D721Med (cell line): ENCODE measurements at regions not wholly inside any gene's neighbourhood (a gene's known extent, or its start where the extent isn't known, plus 50 kb on each side); places are given as distances from the start of the nearest gene placed in this dataset.
A peak's percentile ranks its signal among the peaks of the same experiment; 100 is the strongest.
"Not testable (repeated sequence)": the region's sequence is repeated elsewhere in the genome, so short reads cannot be mapped to it uniquely, and the experiment has no call there.

ENCODE experiments used
- DNase-seq: peaks from one replicate; pipeline ENCODE4 v3.0.0; 2011; ENCODE audit warnings: low spot score; ENCODE audit not compliant: insufficient read length
- FAIRE-seq: peaks from 2 replicates; lab custom pipeline; 2011; peaks lifted over from hg19 to GRCh38; lab: Jason Lieb, UNC
- CTCF ChIP-seq: IDR thresholded peaks from 2 replicates; pipeline ENCODE4 v1.5.1; 2012; ENCODE audit warnings: mild to moderate bottlenecking, control low read depth; ENCODE audit not compliant: insufficient read depth; ENCODE audit errors: missing control alignments

GRCh38 chr18:66046032-66046602, 295.3 kb downstream of the CDH7 start:
- DNase-seq (no peak), FAIRE-seq (no peak)
- TF ChIP-seq CTCF: no peak

- no peak for TF ChIP-seq CTCF
- DNase-seq: no peak
- FAIRE-seq: no peak
Observed at GRCh38 chr18:66043009-66043408, 292.2 kb downstream of the CDH7 start.

- no peak for DNase-seq
- TF ChIP-seq CTCF: no peak
- peak; percentile 100 for FAIRE-seq
Observed at GRCh38 chr18:66013969-66014368, 263.2 kb downstream of the CDH7 start.

- FAIRE-seq: no peak
- TF ChIP-seq CTCF: no peak
- DNase-seq: no peak
Observed at GRCh38 chr18:66011916-66012315, 261.1 kb downstream of the CDH7 start.

- TF ChIP-seq CTCF: no peak
Observed at GRCh38 chr18:66005831-66006588, 255.2 kb downstream of the CDH7 start.

GRCh38 chr18:65998971-65999700, 248.3 kb downstream of the CDH7 start:
- FAIRE-seq, DNase-seq: not testable (repeated sequence)

More at GRCh38 chr18:66005831-66006588, 255.2 kb downstream of the CDH7 start:
- DNase-seq (no peak), FAIRE-seq (no peak)

- no peak for TF ChIP-seq CTCF
- no peak for DNase-seq
- peak; percentile 99 for FAIRE-seq
Observed at GRCh38 chr18:65995206-65995605, 244.4 kb downstream of the CDH7 start.
